Endothelial cell of umbilical vein (primary cell): ENCODE measurements at regions not wholly inside any gene's neighbourhood (a gene's known extent, or its start where the extent isn't known, plus 50 kb on each side); places are given as distances from the start of the nearest gene placed in this dataset.
A peak's percentile ranks its signal among the peaks of the same experiment; 100 is the strongest.

Experiments
- EZH2 ChIP-seq: IDR thresholded peaks from 2 replicates; pipeline ENCODE4 v1.6.1; 2012; ENCODE audit warnings: borderline replicate concordance, low read depth, mild to moderate bottlenecking, moderate library complexity, low read length, inconsistent platforms; ENCODE audit not compliant: severe bottlenecking
- GATA2 ChIP-seq: IDR thresholded peaks from 2 replicates; pipeline ENCODE4 v1.7.0; 2011; ENCODE audit warnings: low read depth, mild to moderate bottlenecking, moderate library complexity, mixed read lengths, low read length; ENCODE audit not compliant: insufficient read length, insufficient read depth
- JUN ChIP-seq: IDR thresholded peaks from 2 replicates; pipeline ENCODE4 v1.6.1; 2011; ENCODE audit warnings: borderline replicate concordance, low read depth; ENCODE audit not compliant: insufficient read length, insufficient read depth
- POLR2A ChIP-seq: IDR thresholded peaks from 2 replicates; pipeline ENCODE4 v1.6.1; 2012; ENCODE audit warnings: low read depth, mild to moderate bottlenecking, control low read depth, low read length
- POLR2AphosphoS5 ChIP-seq: IDR thresholded peaks from 2 replicates; pipeline ENCODE4 v1.6.1; 2012; ENCODE audit warnings: low read depth, mild to moderate bottlenecking, control low read depth, low read length, moderate library complexity; ENCODE audit not compliant: insufficient read depth
- TF ChIP-seq, protein P1 (sequence below), 2 donors: IDR thresholded peaks; 1 replicate in 1 of 2; 2 replicates in 1 of 2; pipeline ENCODE4 v1.5.1; 2011; ENCODE audit warnings: low read length in 2 of 2, mild to moderate bottlenecking in 2 of 2, moderate library complexity in 2 of 2, control low read depth in 1 of 2, inconsistent platforms in 1 of 2, low read depth in 1 of 2; ENCODE audit not compliant: insufficient read depth in 1 of 2; ENCODE audit errors: extremely low read depth in 1 of 2
- TF ChIP-seq, protein P2 (sequence below): IDR thresholded peaks from 2 replicates; pipeline ENCODE4 v1.6.1; 2011; ENCODE audit not compliant: insufficient read depth, insufficient read length

DNA sequence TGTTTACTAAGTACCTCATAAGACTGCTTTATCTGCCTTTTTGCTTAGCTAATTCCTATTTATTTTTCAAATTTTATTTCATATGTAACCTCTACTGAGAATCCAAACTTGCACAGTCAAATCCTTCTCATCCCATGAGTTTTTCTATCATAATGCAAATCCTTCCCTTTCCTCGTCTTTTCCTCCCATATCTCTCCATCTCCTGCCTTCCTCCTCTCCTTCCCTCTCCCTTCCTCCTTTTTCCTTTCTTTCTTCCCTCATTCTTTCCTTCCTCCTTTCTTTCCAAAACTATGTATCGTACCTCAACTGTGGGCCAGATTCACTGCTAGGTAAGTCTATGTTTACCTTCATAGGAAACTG lies 201.4 kb upstream of the TMTC4 start:
- TF ChIP-seq EZH2 (no peak), POLR2AphosphoS5 (no peak), POLR2A (no peak), GATA2 (peak; percentile 57), JUN (no peak)
- TF ChIP-seq, protein P1, sequence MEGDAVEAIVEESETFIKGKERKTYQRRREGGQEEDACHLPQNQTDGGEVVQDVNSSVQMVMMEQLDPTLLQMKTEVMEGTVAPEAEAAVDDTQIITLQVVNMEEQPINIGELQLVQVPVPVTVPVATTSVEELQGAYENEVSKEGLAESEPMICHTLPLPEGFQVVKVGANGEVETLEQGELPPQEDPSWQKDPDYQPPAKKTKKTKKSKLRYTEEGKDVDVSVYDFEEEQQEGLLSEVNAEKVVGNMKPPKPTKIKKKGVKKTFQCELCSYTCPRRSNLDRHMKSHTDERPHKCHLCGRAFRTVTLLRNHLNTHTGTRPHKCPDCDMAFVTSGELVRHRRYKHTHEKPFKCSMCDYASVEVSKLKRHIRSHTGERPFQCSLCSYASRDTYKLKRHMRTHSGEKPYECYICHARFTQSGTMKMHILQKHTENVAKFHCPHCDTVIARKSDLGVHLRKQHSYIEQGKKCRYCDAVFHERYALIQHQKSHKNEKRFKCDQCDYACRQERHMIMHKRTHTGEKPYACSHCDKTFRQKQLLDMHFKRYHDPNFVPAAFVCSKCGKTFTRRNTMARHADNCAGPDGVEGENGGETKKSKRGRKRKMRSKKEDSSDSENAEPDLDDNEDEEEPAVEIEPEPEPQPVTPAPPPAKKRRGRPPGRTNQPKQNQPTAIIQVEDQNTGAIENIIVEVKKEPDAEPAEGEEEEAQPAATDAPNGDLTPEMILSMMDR (IDR thresholded peaks at IDR 0.05; ENCODE audit: extremely low read depth in 1 of 2, insufficient read depth in 1 of 2, low read depth in 1 of 2, low read length in 2 of 2) = no peak
- TF ChIP-seq, protein P2, sequence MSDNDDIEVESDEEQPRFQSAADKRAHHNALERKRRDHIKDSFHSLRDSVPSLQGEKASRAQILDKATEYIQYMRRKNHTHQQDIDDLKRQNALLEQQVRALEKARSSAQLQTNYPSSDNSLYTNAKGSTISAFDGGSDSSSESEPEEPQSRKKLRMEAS = no peak
